NCI-H2196 treated with DMSO at 0.1 percent for 48 hours (cell line): ENCODE measurements at regions not wholly inside any gene's neighbourhood (a gene's known extent, or its start where the extent isn't known, plus 50 kb on each side); places are given as distances from the start of the nearest gene placed in this dataset.

ENCODE experiments used
- DNase-seq: peaks from one replicate; lab custom pipeline; 2025; ENCODE audit not compliant: unreplicated experiment; lab: John Stamatoyannopoulos, UW

GRCh38 chr2:8462899-8463648 is 218.8 kb upstream of the ID2 start:
- no peak for DNase-seq

DNA sequence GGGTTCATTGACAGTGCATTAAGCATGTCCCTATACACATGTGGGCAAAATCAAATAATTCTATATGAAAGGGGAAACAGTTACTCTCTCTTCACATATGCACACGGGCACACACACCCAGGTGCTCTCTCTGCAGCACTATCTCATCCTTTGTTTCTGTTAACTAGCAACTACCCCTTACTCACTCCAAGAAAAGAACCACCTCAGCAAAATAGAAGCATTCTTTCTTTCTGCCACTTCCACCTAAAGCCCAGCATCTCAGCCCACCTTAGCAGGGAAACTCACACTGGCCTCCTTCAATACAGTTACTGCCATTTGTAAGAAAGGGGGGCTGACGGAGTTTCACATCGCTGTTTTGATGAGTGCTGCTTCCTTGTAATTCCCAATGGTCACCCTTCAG is 216.3 kb upstream of the ID2 start:
- no peak for DNase-seq

DNA sequence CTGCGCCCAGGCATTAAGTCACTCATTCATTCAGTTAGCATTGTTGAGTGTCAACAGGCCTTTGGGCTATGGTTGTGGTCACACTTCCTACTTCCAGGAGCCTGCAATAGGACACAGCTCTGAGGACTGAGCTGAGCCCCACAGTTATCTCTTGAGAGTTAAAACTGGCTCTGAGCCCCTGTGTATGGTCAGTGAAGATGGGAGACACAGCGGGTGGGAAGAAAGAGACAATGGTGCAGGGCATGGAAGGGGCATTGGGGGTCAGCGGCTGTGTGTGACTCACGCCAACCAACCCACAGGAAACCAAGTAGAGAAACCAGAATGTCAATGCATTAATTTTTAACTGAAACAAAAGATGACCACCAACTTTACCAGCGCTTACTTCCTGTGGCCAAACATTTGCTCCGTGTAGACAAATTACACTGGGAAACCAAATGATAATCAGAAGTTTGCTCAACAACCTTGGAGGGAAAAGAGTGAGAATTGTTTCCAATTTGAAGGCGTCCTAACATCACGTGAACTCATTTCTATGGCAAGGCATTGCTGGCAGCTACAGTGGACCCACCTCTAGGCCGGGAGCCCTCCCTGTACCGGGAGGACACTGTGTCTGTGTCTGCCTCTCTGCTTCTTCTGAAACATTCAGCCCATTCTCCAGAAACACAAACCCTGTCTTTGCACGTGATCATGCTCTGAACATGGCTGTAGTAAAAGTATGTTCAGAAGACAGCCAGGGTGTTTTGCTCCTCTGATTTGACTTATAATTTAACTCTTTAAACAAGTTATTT is 212.0 kb upstream of the ID2 start:
- DNase-seq = no peak

- DNase-seq = no peak
These were observed 209.1 kb upstream of the ID2 start for GRCh38 chr2:8472545-8473323.

GRCh38 chr2:8475349-8476031 is 206.4 kb upstream of the ID2 start:
- DNase-seq = no peak

- no peak for DNase-seq
These were observed 204.0 kb upstream of the ID2 start for GRCh38 chr2:8477552-8478470.

- no peak for DNase-seq
These were observed 203.4 kb upstream of the ID2 start for GRCh38 chr2:8478471-8478793.

DNA sequence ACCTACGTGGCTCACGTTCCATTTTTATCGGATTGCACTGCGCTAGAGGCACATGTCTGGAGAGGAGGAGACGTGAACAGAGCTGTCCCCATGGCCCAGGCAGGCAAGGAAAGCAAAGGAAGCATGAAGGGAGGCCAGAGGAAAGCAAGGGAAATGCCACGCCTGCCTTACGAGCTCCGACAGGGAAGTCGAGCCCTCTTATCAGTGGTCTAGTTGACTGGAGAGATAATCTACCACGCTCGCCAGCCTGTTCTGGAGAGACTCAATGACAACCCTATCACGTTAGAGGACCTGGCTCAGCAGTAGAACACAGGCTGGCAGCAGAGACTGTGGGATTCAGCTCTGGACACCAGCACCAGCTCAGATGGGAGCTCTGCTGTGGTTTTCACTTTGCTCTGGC is 202.6 kb upstream of the ID2 start:
- DNase-seq = no peak

DNA sequence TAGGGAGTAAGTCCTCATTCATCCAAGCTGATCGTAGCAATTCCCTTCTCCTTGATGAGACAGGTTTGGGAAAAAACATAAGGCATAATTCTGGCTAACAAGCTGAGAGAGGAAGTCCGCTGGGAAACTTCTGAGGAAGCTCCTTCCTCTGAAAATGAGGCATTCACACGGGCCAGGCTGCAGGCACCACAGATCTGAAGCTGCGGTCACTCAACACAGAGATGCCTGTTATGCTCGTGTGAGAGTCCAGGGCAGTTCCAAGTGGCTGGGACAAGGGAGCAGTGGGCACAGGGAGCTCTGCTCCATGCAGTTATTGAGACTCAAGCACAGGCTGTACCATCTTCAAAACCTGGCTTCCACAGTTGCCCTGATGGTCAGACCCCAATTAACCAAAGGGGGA is 200.9 kb upstream of the ID2 start:
- DNase-seq = no peak

GRCh38 chr2:8481463-8482009 is 200.3 kb upstream of the ID2 start:
- DNase-seq = no peak

DNA sequence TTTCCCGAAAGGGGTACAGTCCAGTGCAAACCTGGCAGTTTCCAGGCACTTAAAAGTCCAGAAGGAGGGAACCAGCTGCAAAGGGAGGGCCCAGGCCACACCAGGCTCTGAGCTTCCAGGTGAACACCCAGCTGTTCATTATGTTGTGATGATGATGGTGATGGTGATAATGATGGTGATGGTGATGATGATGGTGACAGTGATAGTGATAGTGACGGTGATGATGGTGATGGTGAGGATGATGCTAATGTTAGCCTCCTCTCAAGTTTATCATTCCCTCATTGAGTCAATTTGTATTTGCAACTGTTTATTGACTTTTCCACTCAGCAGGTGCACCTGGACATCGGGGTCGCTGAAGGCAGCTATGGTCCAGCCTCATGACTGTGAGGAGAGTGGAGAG is 199.4 kb upstream of the ID2 start:
- DNase-seq = no peak

GRCh38 chr2:8484502-8485283 is 197.2 kb upstream of the ID2 start:
- no peak for DNase-seq

DNA sequence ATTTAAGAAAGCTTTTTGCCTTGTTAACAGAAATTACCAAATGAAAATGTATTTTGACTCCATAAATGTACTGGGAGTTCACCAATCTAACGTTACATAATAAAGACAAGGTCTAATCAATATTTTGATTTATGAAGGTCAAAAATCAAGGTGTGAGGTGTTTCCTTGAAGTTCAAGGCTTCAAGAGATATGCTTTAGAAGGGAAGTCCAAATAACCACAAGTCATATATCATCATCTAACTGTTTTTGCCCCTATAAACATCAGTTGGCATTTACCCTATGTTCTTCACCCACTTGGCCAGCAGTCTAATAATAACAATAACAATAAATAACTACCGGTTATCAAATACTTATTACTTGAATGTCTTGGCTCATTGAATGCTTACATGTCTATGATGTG is 196.1 kb upstream of the ID2 start:
- DNase-seq = no peak

DNA sequence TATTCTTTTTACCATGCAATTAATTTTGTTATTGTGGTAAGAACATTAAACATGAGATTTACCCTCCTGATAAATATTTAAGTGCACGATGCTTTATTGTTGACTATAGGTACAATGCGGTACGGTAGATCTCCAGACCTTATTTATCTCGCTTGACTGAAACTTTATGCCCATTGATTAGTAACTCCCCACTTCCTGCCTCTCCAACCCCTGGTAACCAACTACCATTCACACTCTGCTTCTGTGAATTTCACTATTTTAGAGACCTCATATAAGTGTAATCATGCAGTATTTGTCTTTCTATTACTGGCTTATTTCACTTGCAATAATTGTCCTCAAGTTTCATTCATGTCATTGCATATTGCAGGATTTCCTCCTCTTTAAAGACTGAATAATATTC is 195.7 kb upstream of the ID2 start:
- DNase-seq = no peak

DNA sequence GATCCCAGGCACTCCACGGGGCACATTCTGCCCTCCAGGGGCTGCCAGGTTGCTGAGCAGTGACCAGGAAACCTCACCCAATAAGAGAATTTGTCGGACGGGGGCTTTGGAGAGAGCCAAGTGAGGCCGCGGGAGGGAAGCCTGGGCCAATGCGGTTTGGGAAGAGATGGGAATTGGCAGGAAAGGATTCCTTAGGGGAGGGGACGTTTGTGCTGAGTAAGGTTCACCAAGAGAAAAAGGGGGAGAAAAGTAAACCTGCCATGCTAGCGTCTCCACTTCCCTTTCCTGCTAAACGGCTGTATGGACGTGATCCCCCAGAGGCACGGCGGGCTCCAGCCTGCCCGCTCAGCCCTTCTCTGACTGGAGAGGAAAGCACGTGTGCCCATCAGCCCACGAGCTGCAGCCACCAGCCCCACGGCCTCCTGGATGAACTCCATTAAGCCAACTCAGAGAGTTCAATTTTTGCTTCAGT is 194.4 kb upstream of the ID2 start:
- no peak for DNase-seq

- DNase-seq = no peak
These were observed 193.7 kb upstream of the ID2 start for GRCh38 chr2:8488001-8488738.

DNA sequence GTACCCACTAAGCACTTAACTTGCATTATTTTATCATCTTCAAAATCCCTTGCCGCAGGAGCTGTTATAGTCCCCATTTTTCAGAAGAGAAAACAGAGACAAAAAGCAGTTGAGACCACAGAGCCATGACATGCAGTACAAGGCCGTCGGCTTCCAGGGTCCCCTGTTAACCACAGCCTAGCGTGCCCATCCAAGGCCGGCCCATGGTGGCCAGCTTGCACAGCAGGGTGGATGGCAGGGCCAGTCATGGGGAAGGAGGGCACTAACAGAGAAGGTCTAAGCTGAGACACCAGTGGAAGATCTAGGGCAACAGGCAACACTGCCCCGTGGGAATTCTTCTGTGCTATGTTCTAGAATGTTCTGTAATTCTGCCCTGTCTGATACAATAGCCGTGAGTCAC is 192.6 kb upstream of the ID2 start:
- no peak for DNase-seq

DNA sequence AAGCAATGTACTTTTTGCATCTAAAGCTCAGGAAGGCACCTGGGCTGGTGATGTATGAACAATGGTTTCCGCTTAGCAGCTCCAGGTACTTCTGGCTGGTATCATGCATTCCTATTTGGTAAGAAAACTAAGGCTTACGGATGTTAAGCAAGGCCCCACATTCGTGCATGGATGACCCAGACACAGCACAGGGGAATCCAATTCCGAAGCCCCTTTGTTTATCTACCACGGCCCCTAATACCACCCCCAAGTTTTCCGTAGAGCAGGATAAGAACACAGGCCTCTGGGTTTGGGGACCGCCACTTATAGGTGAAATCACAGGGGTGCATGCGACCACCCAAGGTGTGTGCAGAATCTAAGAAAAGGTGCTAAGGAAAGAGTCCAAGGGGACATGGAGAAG is 192.1 kb upstream of the ID2 start:
- no peak for DNase-seq
